Activated CD4-positive, alpha-beta T cell treated with anti-CD3 and anti-CD28 coated beads, Interleukin-2, amount 50 U/mL, for 24 hours (primary cell): ENCODE measurements at regions not wholly inside any gene's neighbourhood (a gene's known extent, or its start where the extent isn't known, plus 50 kb on each side); places are given as distances from the start of the nearest gene placed in this dataset.

ENCODE experiments used
- DNase-seq, 2 donors: peaks; one replicate each; pipeline ENCODE4 v3.0.0-alpha.2; 2020; ENCODE audit warnings: low read depth in 1 of 2, low spot score in 1 of 2

- DNase-seq = no peak
These were observed 56.4 kb upstream of the SPOCK3 start for GRCh38 chr4:167290678-167291077.

- no peak for DNase-seq
These were observed 74.6 kb upstream of the SPOCK3 start for GRCh38 chr4:167308876-167309275.

GRCh38 chr4:167321299-167321698, 87.0 kb upstream of the SPOCK3 start:
- DNase-seq = no peak

GRCh38 chr4:167339781-167340180, 105.5 kb upstream of the SPOCK3 start:
- DNase-seq = no peak

- no peak for DNase-seq
These were observed 125.4 kb upstream of the SPOCK3 start for GRCh38 chr4:167359711-167360110.

GRCh38 chr4:167379076-167379835, 145.0 kb upstream of the SPOCK3 start:
- DNase-seq = no peak

GRCh38 chr4:167380964-167381363, 146.7 kb upstream of the SPOCK3 start:
- no peak for DNase-seq

- no peak for DNase-seq
These were observed 149.0 kb upstream of the SPOCK3 start for GRCh38 chr4:167383291-167383690.

GRCh38 chr4:167397586-167397985, 163.3 kb upstream of the SPOCK3 start:
- no peak for DNase-seq

- DNase-seq = no peak
These were observed 164.9 kb upstream of the SPOCK3 start for GRCh38 chr4:167399201-167399600.

- no peak for DNase-seq
These were observed 171.9 kb upstream of the SPOCK3 start for GRCh38 chr4:167406181-167406580.

- DNase-seq = no peak
These were observed 181.2 kb upstream of the SPOCK3 start for GRCh38 chr4:167415461-167415860.

GRCh38 chr4:167419468-167420140, 185.3 kb upstream of the SPOCK3 start:
- DNase-seq = no peak

- no peak for DNase-seq
These were observed 186.9 kb upstream of the SPOCK3 start for GRCh38 chr4:167421201-167421600.

- DNase-seq = no peak
These were observed 190.3 kb upstream of the SPOCK3 start for GRCh38 chr4:167424341-167425256.

GRCh38 chr4:167428156-167428555, 193.9 kb upstream of the SPOCK3 start:
- DNase-seq = no peak

GRCh38 chr4:167431371-167431770, 197.1 kb upstream of the SPOCK3 start:
- no peak for DNase-seq

GRCh38 chr4:167435786-167436185, 201.5 kb upstream of the SPOCK3 start:
- DNase-seq = no peak

GRCh38 chr4:167443841-167444240, 209.5 kb upstream of the SPOCK3 start:
- no peak for DNase-seq

GRCh38 chr4:167452922-167453430, 218.7 kb upstream of the SPOCK3 start:
- no peak for DNase-seq

GRCh38 chr4:167456619-167457018, 222.3 kb upstream of the SPOCK3 start:
- DNase-seq = no peak
